OCI-LY3 (cell line): ENCODE measurements at regions not wholly inside any gene's neighbourhood (a gene's known extent, or its start where the extent isn't known, plus 50 kb on each side); places are given as distances from the start of the nearest gene placed in this dataset.

ENCODE experiments used
- EZH2phosphoT487 ChIP-seq: fragments of 200-600 bp; shearing (Covaris generic); IDR thresholded peaks from 2 replicates; pipeline ENCODE4 v1.6.1; 2018; ENCODE audit warnings: antibody characterized with exemption, mixed run types, low read depth
- TF ChIP-seq, protein P1 (sequence below): fragments of 200-600, 300-600 bp; sonication (generic); IDR thresholded peaks from 2 replicates; pipeline ENCODE4 v1.5.1; 2014; ENCODE audit warnings: antibody characterized with exemption, low read length, low read depth

- TF ChIP-seq, protein P1, sequence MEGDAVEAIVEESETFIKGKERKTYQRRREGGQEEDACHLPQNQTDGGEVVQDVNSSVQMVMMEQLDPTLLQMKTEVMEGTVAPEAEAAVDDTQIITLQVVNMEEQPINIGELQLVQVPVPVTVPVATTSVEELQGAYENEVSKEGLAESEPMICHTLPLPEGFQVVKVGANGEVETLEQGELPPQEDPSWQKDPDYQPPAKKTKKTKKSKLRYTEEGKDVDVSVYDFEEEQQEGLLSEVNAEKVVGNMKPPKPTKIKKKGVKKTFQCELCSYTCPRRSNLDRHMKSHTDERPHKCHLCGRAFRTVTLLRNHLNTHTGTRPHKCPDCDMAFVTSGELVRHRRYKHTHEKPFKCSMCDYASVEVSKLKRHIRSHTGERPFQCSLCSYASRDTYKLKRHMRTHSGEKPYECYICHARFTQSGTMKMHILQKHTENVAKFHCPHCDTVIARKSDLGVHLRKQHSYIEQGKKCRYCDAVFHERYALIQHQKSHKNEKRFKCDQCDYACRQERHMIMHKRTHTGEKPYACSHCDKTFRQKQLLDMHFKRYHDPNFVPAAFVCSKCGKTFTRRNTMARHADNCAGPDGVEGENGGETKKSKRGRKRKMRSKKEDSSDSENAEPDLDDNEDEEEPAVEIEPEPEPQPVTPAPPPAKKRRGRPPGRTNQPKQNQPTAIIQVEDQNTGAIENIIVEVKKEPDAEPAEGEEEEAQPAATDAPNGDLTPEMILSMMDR = no peak
- no peak for TF ChIP-seq EZH2phosphoT487
Measured at GRCh38 chr5:56558131-56558745, 257.1 kb upstream of the MAP3K1 start.
